IPS-NIHi11 (cell line): ENCODE measurements at regions not wholly inside any gene's neighbourhood (a gene's known extent, or its start where the extent isn't known, plus 50 kb on each side); places are given as distances from the start of the nearest gene placed in this dataset.

ENCODE experiments used
- DNase-seq: peaks from one replicate; pipeline ENCODE4 v3.0.0; 2012; ENCODE audit warnings: mixed read lengths, low spot score

- no peak for DNase-seq
Measured at GRCh38 chr16:52647588-52647987, 100.6 kb upstream of the TOX3 start.

- no peak for DNase-seq
Measured at GRCh38 chr16:52643006-52643405, 96.1 kb upstream of the TOX3 start.

GRCh38 chr16:52634528-52634927 lies 87.6 kb upstream of the TOX3 start:
- no peak for DNase-seq

- no peak for DNase-seq
Measured at GRCh38 chr16:52634104-52634503, 87.2 kb upstream of the TOX3 start.

GRCh38 chr16:52633230-52633629 lies 86.3 kb upstream of the TOX3 start:
- no peak for DNase-seq

GRCh38 chr16:52631711-52632110 lies 84.8 kb upstream of the TOX3 start:
- no peak for DNase-seq

GRCh38 chr16:52630711-52631110 lies 83.8 kb upstream of the TOX3 start:
- no peak for DNase-seq

GRCh38 chr16:52629296-52629695 lies 82.4 kb upstream of the TOX3 start:
- no peak for DNase-seq

GRCh38 chr16:52624891-52625290 lies 77.9 kb upstream of the TOX3 start:
- DNase-seq: no peak

GRCh38 chr16:52621651-52622050 lies 74.7 kb upstream of the TOX3 start:
- no peak for DNase-seq

GRCh38 chr16:52618753-52619497 lies 72.0 kb upstream of the TOX3 start:
- DNase-seq: no peak

GRCh38 chr16:52617591-52617990 lies 70.6 kb upstream of the TOX3 start:
- DNase-seq: no peak

- no peak for DNase-seq
Measured at GRCh38 chr16:52613508-52613907, 66.6 kb upstream of the TOX3 start.

- DNase-seq: no peak
Measured at GRCh38 chr16:52611817-52612673, 65.1 kb upstream of the TOX3 start.

- no peak for DNase-seq
Measured at GRCh38 chr16:52603015-52603414, 56.1 kb upstream of the TOX3 start.

GRCh38 chr16:52597772-52598483 lies 51.0 kb upstream of the TOX3 start:
- DNase-seq: peak; percentile 65

- DNase-seq: no peak
Measured at GRCh38 chr16:52597073-52597771, 50.3 kb upstream of the TOX3 start.
